HG02973 (cell line): ENCODE measurements at regions not wholly inside any gene's neighbourhood (a gene's known extent, or its start where the extent isn't known, plus 50 kb on each side); places are given as distances from the start of the nearest gene placed in this dataset.

Source experiments
- ATAC-seq: cut with Tn5 transposase; IDR thresholded peaks from one replicate; pipeline ENCODE4 v1.9.1; 2021; ENCODE audit warnings: moderate library complexity; ENCODE audit not compliant: unreplicated experiment

- ATAC-seq = no peak
Observed at GRCh38 chr6:166733900-166734299, 106.8 kb upstream of the RPS6KA2 start.

GRCh38 chr6:166729658-166730057 lies 102.6 kb upstream of the RPS6KA2 start:
- no peak for ATAC-seq

- no peak for ATAC-seq
Observed at GRCh38 chr6:166728884-166729530, 102.0 kb upstream of the RPS6KA2 start.

GRCh38 chr6:166726201-166726600 lies 99.2 kb upstream of the RPS6KA2 start:
- ATAC-seq = no peak

GRCh38 chr6:166725571-166725970 lies 98.5 kb upstream of the RPS6KA2 start:
- no peak for ATAC-seq

- ATAC-seq = no peak
Observed at GRCh38 chr6:166724576-166724975, 97.5 kb upstream of the RPS6KA2 start.

GRCh38 chr6:166722785-166723184 lies 95.7 kb upstream of the RPS6KA2 start:
- ATAC-seq = no peak

- ATAC-seq = no peak
Observed at GRCh38 chr6:166721576-166721975, 94.5 kb upstream of the RPS6KA2 start.

GRCh38 chr6:166720856-166721255 lies 93.8 kb upstream of the RPS6KA2 start:
- ATAC-seq = no peak

GRCh38 chr6:166719019-166719418 lies 92.0 kb upstream of the RPS6KA2 start:
- no peak for ATAC-seq

GRCh38 chr6:166718516-166718915 lies 91.5 kb upstream of the RPS6KA2 start:
- no peak for ATAC-seq

- ATAC-seq = no peak
Observed at GRCh38 chr6:166716910-166717617, 90.0 kb upstream of the RPS6KA2 start.

- ATAC-seq = no peak
Observed at GRCh38 chr6:166715992-166716391, 88.9 kb upstream of the RPS6KA2 start.

- ATAC-seq = no peak
Observed at GRCh38 chr6:166715065-166715464, 88.0 kb upstream of the RPS6KA2 start.

- no peak for ATAC-seq
Observed at GRCh38 chr6:166714581-166714980, 87.5 kb upstream of the RPS6KA2 start.

GRCh38 chr6:166714187-166714510 lies 87.1 kb upstream of the RPS6KA2 start:
- no peak for ATAC-seq

- no peak for ATAC-seq
Observed at GRCh38 chr6:166713434-166714186, 86.6 kb upstream of the RPS6KA2 start.

GRCh38 chr6:166712286-166713228 lies 85.5 kb upstream of the RPS6KA2 start:
- ATAC-seq = no peak

- ATAC-seq = no peak
Observed at GRCh38 chr6:166710084-166710483, 83.0 kb upstream of the RPS6KA2 start.

- ATAC-seq = no peak
Observed at GRCh38 chr6:166708460-166708859, 81.4 kb upstream of the RPS6KA2 start.

GRCh38 chr6:166707045-166707444 lies 80.0 kb upstream of the RPS6KA2 start:
- ATAC-seq = no peak
